HCT116 (cell line): ENCODE measurements at regions not wholly inside any gene's neighbourhood (a gene's known extent, or its start where the extent isn't known, plus 50 kb on each side); places are given as distances from the start of the nearest gene placed in this dataset.

Source experiments
- ATAC-seq: fragments of 200-7000 bp; cut with Tn5 transposase; 2 replicates; pipeline ENCODE4 v1.9.1; 2020; ENCODE audit warnings: mild to moderate bottlenecking, moderate library complexity
- BruUV-seq: library from RNA; stranded (reverse); fragments of 400-500 nt; replicated peaks from 2 replicates; lab custom pipeline; 2021; lab: Mats Ljungman, UMichigan
- CTCF ChIA-PET: fragments of 300-600 bp; sonication (Branson Sonifier 250); formaldehyde crosslinking; loops from one replicate; lab custom pipeline; 2021; ENCODE audit warnings: antibody characterized with exemption; lab: Charles Lee
- POLR2A ChIA-PET: fragments of 300-600, 350-600 bp; sonication (Branson Sonifier 250); formaldehyde crosslinking; loops from one replicate; lab custom pipeline; 2021; ENCODE audit warnings: antibody characterized with exemption; lab: Charles Lee
- RAD21 ChIA-PET, 2 experiments: fragments of 300-600 bp; sonication (Branson Sonifier 250); formaldehyde crosslinking; loops; one replicate each; lab custom pipeline; 2023; ENCODE audit warnings: low total read pairs in 2 of 2; ENCODE audit not compliant: uncharacterized antibody in 2 of 2, unreplicated experiment in 2 of 2, low non-redundant PET in 1 of 2; lab: Charles Lee
- DNase-seq: peaks from one replicate; pipeline ENCODE4 v3.0.0-alpha.2; 2010; ENCODE audit warnings: low read depth, low spot score
- H2AFZ ChIP-seq: fragments of 200-600 bp; shearing (Covaris generic), sonication (generic); 2 replicates; pipeline ENCODE4 v1.6.1; 2017; ENCODE audit warnings: low read depth, mixed run types, mixed read lengths, antibody characterized with exemption, low read length; ENCODE audit not compliant: poor library complexity, severe bottlenecking
- H3K27ac ChIP-seq: 2 replicates; pipeline ENCODE4 v1.5.1; 2012; ENCODE audit warnings: low read depth, low read length
- H3K27me3 ChIP-seq: fragments of 200-600 bp; sonication (generic); 2 replicates; pipeline ENCODE4 v1.6.1; 2016; ENCODE audit warnings: mixed run types, low read length, mixed read lengths; ENCODE audit not compliant: insufficient read depth
- H3K36me3 ChIP-seq, 2 experiments: fragments of 200-500 bp in 1 of 2; fragments of 200-600 bp in 1 of 2; sonication (Bioruptor generic) in 1 of 2; sonication (generic) in 1 of 2; 2 replicates each; pipeline versions ENCODE4 v1.5.1 to v1.6.1; 2014 to 2016; ENCODE audit warnings: low read length in 2 of 2, inconsistent platforms in 1 of 2, mixed read lengths in 1 of 2, mixed run types in 1 of 2; ENCODE audit not compliant: insufficient read depth in 2 of 2, control insufficient read depth in 1 of 2
- H3K4me1 ChIP-seq, 2 experiments: fragments of 200-600 bp in 1 of 2; sonication (generic) in 1 of 2; 2 replicates each; pipeline versions ENCODE4 v1.5.1 to v1.6.1; 2012 to 2017; ENCODE audit warnings: low read length in 2 of 2, inconsistent platforms in 1 of 2, mild to moderate bottlenecking in 1 of 2, mixed read lengths in 1 of 2, mixed run types in 1 of 2, moderate library complexity in 1 of 2; ENCODE audit not compliant: insufficient read depth in 2 of 2, control insufficient read depth in 1 of 2
- H3K4me2 ChIP-seq: fragments of 200-600 bp; sonication (generic); 2 replicates; pipeline ENCODE4 v1.6.1; 2017; ENCODE audit warnings: mixed run types, low read length, mixed read lengths
- H3K4me3 ChIP-seq, 2 experiments: fragments of 200-600 bp in 1 of 2; sonication (generic) in 1 of 2; replicated peaks in 1 of 2; 2 replicates each; pipeline ENCODE4 v1.5.1; 2011 to 2016; ENCODE audit warnings: low read length in 2 of 2, control low read depth in 1 of 2, low read depth in 1 of 2, mild to moderate bottlenecking in 1 of 2, mixed read lengths in 1 of 2, mixed run types in 1 of 2
- H3K79me2 ChIP-seq: fragments of 200-600 bp; sonication (generic); 2 replicates; pipeline ENCODE4 v1.6.1; 2017; ENCODE audit warnings: mild to moderate bottlenecking, mixed run types, low read length, moderate library complexity, mixed read lengths; ENCODE audit not compliant: insufficient read depth
- H3K9ac ChIP-seq: fragments of 200-600 bp; sonication (generic); 2 replicates; pipeline ENCODE4 v1.6.1; 2016; ENCODE audit warnings: low read length, mixed read lengths
- H3K9me2 ChIP-seq: fragments of 200-600 bp; sonication (generic), shearing (Covaris generic); 2 replicates; pipeline ENCODE4 v1.6.1; 2017; ENCODE audit warnings: mixed run types, mild to moderate bottlenecking, moderate library complexity; ENCODE audit not compliant: insufficient read depth
- H3K9me3 ChIP-seq, 2 experiments: fragments of 200-500 bp in 1 of 2; fragments of 200-600 bp in 1 of 2; sonication (Bioruptor generic) in 1 of 2; sonication (generic) in 1 of 2; 2 replicates each; pipeline ENCODE4 v1.6.1; 2014 to 2017; ENCODE audit warnings: low read length in 2 of 2, mixed read lengths in 2 of 2, inconsistent platforms in 1 of 2, low read depth in 1 of 2, mild to moderate bottlenecking in 1 of 2, mixed run types in 1 of 2, moderate library complexity in 1 of 2; ENCODE audit not compliant: control insufficient read depth in 1 of 2, insufficient read depth in 1 of 2
- H4K20me1 ChIP-seq: fragments of 200-600 bp; sonication (generic), shearing (Covaris generic); 2 replicates; pipeline ENCODE4 v1.6.1; 2017; ENCODE audit warnings: mixed run types, mild to moderate bottlenecking, moderate library complexity; ENCODE audit not compliant: insufficient read depth
- CBX3 ChIP-seq: IDR thresholded peaks from 2 replicates; pipeline ENCODE4 v1.6.1; 2012; ENCODE audit warnings: low read depth
- CEBPB ChIP-seq: IDR thresholded peaks from 2 replicates; pipeline ENCODE4 v1.6.1; 2012; ENCODE audit warnings: low read depth
- CTCF ChIP-seq, 3 experiments: fragments of 200-600 bp in 1 of 3; sonication (generic) in 1 of 3; IDR thresholded peaks in 2 of 3; conservative IDR thresholded peaks in 1 of 3; 2 replicates each; pipeline ENCODE4 v1.5.1; 2012 to 2017; ENCODE audit warnings: low read depth in 2 of 3, low read length in 2 of 3, antibody characterized with exemption in 1 of 3, borderline replicate concordance in 1 of 3, control low read depth in 1 of 3, mild to moderate bottlenecking in 1 of 3, mixed read lengths in 1 of 3, mixed run types in 1 of 3, moderate library complexity in 1 of 3; ENCODE audit not compliant: insufficient read depth in 1 of 3
- EGR1 ChIP-seq: IDR thresholded peaks from 2 replicates; pipeline ENCODE4 v1.6.1; 2012; ENCODE audit warnings: low read depth
- ELF1 ChIP-seq: IDR thresholded peaks from 2 replicates; pipeline ENCODE4 v1.6.1; 2012; ENCODE audit warnings: low read depth, borderline replicate concordance
- EZH2phosphoT487 ChIP-seq: fragments of 200-600 bp; IDR thresholded peaks from 2 replicates; pipeline ENCODE4 v1.6.1; 2018; ENCODE audit warnings: antibody characterized with exemption, borderline replicate concordance
- FOSL1 ChIP-seq: IDR thresholded peaks from 2 replicates; pipeline ENCODE4 v1.6.1; 2012; ENCODE audit warnings: low read depth
- SIN3A ChIP-seq: IDR thresholded peaks from 2 replicates; pipeline ENCODE4 v1.6.1; 2012; ENCODE audit warnings: low read depth
- SRF ChIP-seq: IDR thresholded peaks from 2 replicates; pipeline ENCODE4 v1.6.1; 2012; ENCODE audit warnings: low read depth
- ZBTB33 ChIP-seq: IDR thresholded peaks from 2 replicates; pipeline ENCODE4 v1.6.1; 2011; ENCODE audit warnings: mild to moderate bottlenecking, low read length, moderate library complexity; ENCODE audit not compliant: insufficient replicate concordance; ENCODE audit errors: extremely low read depth
- ZFX ChIP-seq: fragments of 450-650 bp; IDR thresholded peaks from 2 replicates; pipeline ENCODE4 v1.6.1; 2017
- intact Hi-C: fragments of 100-400 bp; cut with micrococcal nuclease; formaldehyde crosslinking; loops from 2 replicates; pipeline ENCODE4 v1.10.0; 2022

GRCh38 chr7:24521917-24522623 lies 51.2 kb upstream of the PALS2 start:
- Histone ChIP-seq H3K79me2 (no peaks in the 10 kb centered on the region), H3K9me3 (no peaks in the 10 kb centered on the region), H3K27ac (no peak overlapping the region), H3K4me1 (no peaks in the 10 kb centered on the region), H2AFZ (no peak overlapping the region), H4K20me1 (no peaks in the 10 kb centered on the region), H3K36me3 (no peaks in the 10 kb centered on the region), H3K4me2 (no peak overlapping the region), H3K27me3 (peaks cover 22% of the 10 kb centered on the region; the same call in 1 of the 2 replicates), H3K9ac (no peak overlapping the region), H3K9me2 (no peaks in the 10 kb centered on the region), H3K4me3 (no peak overlapping the region)
- TF ChIP-seq FOSL1 (no peak), SIN3A (no peak), SRF (no peak), CBX3 (no peak), CEBPB (no peak), EZH2phosphoT487 (no peak), ZFX (no peak), EGR1 (no peak), CTCF (IDR thresholded peaks at IDR 0.05 in 2 of 3, conservative IDR thresholded peaks at IDR 0.05 in 1 of 3; ENCODE audit: borderline replicate concordance in 1 of 3, insufficient read depth in 1 of 3, low read depth in 2 of 3, low read length in 2 of 3) (no peak), ZBTB33 (no peak), ELF1 (no peak)
- RAD21 ChIA-PET = no interaction called here
- intact Hi-C loops = no loop called here
- ATAC-seq (no peak), DNase-seq (no peak)
- BruUV-seq = no TSS peak
- POLR2A ChIA-PET = no interaction called here
- CTCF ChIA-PET = no interaction called here
